Gastroesophageal sphincter (tissue), 3 donors: ENCODE measurements at regions not wholly inside any gene's neighbourhood (a gene's known extent, or its start where the extent isn't known, plus 50 kb on each side); places are given as distances from the start of the nearest gene placed in this dataset.

Experiments
- CTCF ChIP-seq, 4 experiments: fragments of 200-600 bp in 2 of 4; fragments of 450-650 bp in 2 of 4; sonication (generic) in 1 of 4; IDR thresholded peaks; one replicate each; pipeline ENCODE4 v1.5.1; 2017 to 2019; ENCODE audit warnings: antibody characterized with exemption in 4 of 4, mild to moderate bottlenecking in 2 of 4, moderate library complexity in 2 of 4
- POLR2A ChIP-seq, 2 donors: fragments of 450-650 bp; IDR thresholded peaks; one replicate each; pipeline ENCODE4 v1.6.1; 2017; ENCODE audit warnings: antibody characterized with exemption in 2 of 2, mild to moderate bottlenecking in 2 of 2, moderate library complexity in 1 of 2
- POLR2AphosphoS5 ChIP-seq: sonication (generic); formaldehyde crosslinking; IDR thresholded peaks from one replicate; pipeline ENCODE4 v1.6.1; 2017; ENCODE audit warnings: antibody characterized with exemption

- no peak for TF ChIP-seq CTCF (IDR thresholded peaks at IDR 0.05)
- TF ChIP-seq POLR2AphosphoS5, result no peak
- no peak for TF ChIP-seq POLR2A (IDR thresholded peaks at IDR 0.05)
Measured at GRCh38 chr2:216927163-216927562, 67.3 kb upstream of the TNP1 start.
